PC-3 (cell line): ENCODE measurements at regions not wholly inside any gene's neighbourhood (a gene's known extent, or its start where the extent isn't known, plus 50 kb on each side); places are given as distances from the start of the nearest gene placed in this dataset.

Experiments
- CTCF ChIP-seq: fragments of 300-600 bp; sonication (generic); conservative IDR thresholded peaks from 2 replicates; pipeline ENCODE4 v1.5.1; 2017; ENCODE audit warnings: antibody characterized with exemption, low read depth, mild to moderate bottlenecking, low read length
- EZH2phosphoT487 ChIP-seq: fragments of 300-600 bp; sonication (generic); IDR thresholded peaks from 2 replicates; pipeline ENCODE4 v1.6.1; 2018; ENCODE audit warnings: mild to moderate bottlenecking, antibody characterized with exemption, low read length, borderline replicate concordance

DNA sequence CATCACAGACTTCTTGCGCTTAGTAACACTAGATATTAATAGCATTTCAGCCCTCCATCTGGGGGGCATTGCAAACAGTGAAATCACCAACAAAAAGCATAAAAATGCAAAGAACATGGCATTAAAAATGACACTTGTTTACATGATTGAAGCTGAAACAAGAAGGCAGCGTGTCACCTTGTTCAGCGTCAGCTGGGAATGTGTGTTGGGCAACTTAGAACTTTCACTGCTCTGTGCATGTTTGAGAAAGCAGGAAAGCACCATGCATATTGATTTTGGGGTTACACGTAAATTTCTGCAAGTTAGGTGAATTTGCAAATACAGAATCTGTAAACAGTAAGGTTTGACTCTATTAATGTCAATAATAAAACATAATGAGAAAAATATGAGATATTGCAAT, 162.9 kb downstream of the SOX4 start:
- no peak for TF ChIP-seq EZH2phosphoT487
- no peak for TF ChIP-seq CTCF
